GM08714 (cell line): ENCODE measurements at regions not wholly inside any gene's neighbourhood (a gene's known extent, or its start where the extent isn't known, plus 50 kb on each side); places are given as distances from the start of the nearest gene placed in this dataset.
"Not testable (repeated sequence)": the region's sequence is repeated elsewhere in the genome, so short reads cannot be mapped to it uniquely, and the experiment has no call there.

Source experiments
- H3K4me3 ChIP-seq: fragments of 200-500 bp; sonication (Bioruptor generic); 2 replicates; pipeline ENCODE4 v1.5.1; 2014; ENCODE audit warnings: mild to moderate bottlenecking, low read length, inconsistent platforms
- ZNF274 ChIP-seq: IDR thresholded peaks from 2 replicates; pipeline ENCODE4 v1.6.1; 2012; ENCODE audit warnings: mild to moderate bottlenecking, low read depth, low read length

DNA sequence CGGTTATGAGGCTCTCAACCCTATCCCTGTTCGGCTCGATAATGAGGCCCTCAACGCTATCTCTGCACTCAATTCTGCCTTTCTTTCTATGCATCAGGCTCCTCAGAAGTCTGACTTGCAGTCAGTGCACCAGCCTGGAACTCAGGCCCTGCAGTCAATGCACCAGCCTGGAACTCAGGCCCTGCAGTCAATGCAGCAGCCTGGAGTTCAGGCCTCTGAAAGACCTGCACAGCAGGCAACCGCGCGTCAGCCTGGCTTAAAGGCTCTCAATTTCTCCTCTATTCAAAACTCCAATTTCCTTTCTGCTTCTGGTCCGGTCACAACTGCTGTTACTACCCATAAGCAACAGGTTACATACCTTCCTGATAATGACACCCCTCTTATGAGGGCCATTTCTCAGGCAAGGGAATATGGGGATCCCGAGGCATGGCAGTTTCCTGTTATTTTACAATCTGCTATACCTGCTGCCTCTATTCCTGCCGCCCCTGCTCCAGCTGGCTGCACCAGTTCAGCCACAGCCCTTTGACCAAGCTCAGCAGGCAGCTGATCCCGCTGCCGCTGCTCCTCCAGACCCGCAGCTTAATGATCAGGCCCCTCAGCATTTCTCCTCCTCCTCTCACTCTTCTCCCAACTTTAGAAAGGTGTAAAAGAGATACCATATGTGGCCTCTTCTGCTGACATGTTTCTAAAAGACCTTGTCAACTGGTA is 933.6 kb upstream of the FANCL start:
- H3K4me3 ChIP-seq, result no peak overlapping the region
- TF ChIP-seq ZNF274, result no peak

DNA sequence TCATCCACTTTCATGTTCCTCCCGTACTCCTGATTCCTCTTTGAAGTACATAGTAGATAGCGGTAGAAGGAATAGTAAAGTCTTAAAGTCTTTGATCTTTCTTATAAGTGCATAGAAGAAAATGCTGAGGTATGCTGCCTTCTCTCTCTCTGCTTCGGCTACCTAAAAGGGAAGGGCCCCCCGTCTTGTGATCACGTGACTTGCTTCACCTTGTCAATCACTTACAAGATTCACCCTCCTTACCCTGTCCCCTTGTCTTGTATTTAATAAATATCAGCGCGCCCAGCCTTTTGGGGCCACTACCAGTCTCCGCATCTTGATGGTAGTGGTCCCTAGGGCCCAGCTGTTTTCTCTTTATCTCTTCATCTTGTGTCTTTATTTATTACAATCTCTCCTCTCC is 932.2 kb upstream of the FANCL start:
- no peak overlapping the region for H3K4me3 ChIP-seq

DNA sequence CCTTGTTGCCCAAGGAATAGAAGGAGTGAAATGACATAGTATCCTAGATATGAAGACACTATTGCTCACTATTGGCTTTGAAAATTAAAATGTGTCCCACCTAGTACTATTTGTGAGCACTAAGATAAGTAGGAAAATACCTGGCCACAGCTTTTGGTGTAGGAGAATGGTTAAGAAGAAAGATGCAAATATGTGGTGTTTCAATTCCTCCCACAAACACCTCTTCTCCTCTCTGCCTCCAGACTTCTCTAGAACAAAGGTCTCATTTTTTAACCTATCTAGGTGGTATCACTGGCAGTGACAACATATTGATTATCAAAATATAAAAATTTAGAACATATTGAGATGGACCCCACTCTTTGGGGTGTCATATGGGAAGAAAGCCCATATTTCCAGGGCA is 929.9 kb upstream of the FANCL start:
- TF ChIP-seq ZNF274, result no peak
- H3K4me3 ChIP-seq, result no peak overlapping the region

More for the DNA sequence above, 932.2 kb upstream of the FANCL start:
- TF ChIP-seq ZNF274, result no peak

DNA sequence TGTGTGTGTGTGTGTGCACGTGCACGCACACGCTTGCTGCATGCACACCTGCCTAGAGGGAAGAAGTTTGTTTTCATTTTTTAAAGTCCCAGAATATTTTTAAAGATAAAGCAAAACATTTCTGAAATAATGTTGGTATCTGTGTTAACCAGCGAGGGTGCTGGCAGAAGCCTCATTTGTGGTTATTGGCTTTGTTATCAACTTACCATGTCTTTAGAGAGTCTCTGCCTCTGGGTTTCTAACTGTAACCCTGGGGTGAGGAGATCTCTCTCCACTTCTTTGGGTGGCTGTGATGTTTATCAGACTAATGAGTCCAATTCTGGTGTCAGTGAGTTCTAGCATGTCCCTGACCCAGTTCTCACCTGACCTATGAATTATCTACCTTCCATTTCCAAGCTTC is 927.6 kb upstream of the FANCL start:
- no peak for TF ChIP-seq ZNF274
- no peak overlapping the region for H3K4me3 ChIP-seq

DNA sequence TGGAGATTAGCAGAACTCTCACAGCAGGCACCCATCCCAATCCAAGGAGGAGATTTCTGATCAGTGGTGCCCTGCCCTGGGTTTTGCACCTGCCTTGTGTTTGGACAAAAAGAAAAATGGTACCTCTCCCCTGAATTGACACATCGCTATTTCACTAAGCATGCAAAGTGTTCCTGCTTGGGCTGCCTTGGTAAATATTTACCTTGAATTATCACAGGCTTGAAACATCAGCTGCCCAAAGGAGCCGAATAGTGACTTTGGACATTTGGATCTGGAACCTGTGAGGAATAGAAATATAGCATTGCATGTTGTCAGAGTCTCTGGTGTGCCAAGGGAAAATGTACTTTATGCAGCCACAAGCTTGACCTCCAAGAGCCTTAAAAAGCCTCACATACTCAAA is 926.4 kb upstream of the FANCL start:
- no peak overlapping the region for H3K4me3 ChIP-seq
- no peak for TF ChIP-seq ZNF274

DNA sequence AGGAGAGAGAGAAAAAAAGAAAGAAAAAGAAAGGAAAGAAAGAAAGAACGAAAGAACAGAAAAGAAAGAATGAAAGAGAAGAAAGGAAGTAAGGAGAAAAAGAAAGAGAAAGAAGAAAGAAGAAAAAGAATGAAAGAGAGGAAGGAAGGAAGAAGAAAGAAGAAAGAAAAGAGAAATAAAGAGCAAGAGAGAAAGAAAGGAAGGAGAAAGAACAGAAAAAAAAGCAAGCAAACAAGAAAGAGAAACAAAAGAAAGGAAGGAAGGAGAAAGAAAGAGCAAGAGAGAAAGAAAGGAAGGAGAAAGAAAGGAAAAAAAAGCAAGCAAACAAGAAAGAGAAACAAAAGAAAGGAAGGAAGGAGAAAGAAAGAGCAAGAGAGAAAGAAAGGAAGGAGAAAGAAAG is 916.8 kb upstream of the FANCL start:
- not testable (repeated sequence) for H3K4me3 ChIP-seq

DNA sequence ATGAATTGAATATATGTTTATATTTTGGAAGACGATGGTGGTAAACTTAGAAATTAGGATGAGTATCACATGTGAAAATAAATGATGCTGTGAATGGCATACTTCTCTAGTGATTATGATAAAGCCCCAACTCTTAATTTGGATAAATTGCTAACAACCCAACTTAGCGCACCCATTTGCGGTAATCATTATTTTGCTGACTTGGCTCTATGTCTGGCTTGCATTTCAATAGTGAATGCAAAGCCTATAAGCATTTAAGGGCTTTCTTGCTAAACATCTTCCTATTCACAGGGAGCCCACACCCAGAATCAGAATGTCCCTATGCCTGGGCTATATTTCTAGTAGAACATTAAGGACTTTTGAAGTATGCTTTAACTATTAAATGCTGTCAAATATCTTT is 910.7 kb upstream of the FANCL start:
- TF ChIP-seq ZNF274, result no peak
- no peak overlapping the region for H3K4me3 ChIP-seq

DNA sequence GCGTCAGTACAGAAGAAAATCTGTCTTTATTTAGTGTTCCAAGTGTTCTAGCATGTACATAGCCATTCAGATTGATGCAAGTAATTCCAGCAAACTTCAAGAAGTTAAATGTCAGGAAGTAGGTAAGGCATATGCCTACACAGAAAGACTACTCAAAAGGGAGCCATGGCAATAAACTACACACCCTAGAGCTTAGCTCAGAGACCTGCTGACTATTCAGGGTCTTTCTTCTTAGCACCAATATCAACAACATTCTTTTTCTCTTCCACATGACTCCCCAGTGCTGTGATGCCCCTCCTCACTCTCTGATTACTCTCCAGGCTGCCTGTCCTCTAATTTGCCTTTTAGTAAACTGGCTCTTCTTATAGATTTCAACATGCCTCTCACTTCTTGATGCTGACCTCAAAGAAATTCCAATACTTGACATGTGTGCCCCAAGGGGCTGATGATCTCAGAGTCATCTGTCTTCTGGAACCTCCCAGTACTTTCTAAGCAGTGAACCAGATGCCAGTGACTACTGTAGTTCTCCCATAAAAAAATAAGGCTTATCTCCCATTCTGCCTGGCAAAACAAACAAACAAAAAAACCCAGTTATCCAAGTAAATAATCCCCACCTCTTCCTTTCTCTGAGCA is 909.2 kb upstream of the FANCL start:
- no peak overlapping the region for H3K4me3 ChIP-seq
- no peak for TF ChIP-seq ZNF274

DNA sequence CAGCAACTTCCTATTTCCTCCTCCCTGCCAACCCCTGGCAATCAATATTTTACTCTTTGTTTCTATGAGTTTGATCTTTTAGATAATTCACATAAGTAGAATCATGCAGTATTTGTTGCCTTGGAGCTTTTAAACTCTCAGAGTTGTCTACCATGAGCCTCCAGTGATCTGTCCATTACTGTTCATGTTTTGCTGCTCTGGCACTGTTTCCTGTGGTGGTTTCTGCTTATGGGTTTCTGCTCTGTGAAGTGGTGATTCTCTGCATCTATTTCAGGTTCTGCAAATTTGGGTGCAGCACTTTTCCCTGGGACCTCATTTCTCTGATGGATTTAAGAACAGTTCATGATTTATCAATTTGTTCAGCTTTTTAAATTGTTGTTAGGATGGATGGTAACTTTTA is 908.1 kb upstream of the FANCL start:
- no peak for TF ChIP-seq ZNF274
- no peak overlapping the region for H3K4me3 ChIP-seq

DNA sequence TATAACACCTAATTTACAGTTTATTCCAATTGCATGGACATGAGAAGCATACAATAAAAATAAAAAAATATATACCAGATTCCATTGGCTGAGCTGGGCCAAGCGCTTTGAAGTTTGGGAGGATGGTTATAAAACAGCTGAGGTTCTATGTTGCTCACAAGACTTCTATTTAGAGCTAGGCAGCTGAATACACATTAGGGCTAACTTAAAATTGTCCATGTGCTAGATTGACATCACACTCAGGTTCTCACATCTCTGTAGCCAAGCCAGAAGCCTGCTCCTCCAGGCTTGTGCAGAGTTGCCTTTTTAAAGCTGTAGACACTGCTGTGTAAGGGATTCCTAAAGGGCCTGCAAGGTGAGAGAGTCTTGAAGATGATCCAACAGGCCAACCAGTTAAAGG is 871.1 kb upstream of the FANCL start:
- no peak overlapping the region for H3K4me3 ChIP-seq
- no peak for TF ChIP-seq ZNF274

DNA sequence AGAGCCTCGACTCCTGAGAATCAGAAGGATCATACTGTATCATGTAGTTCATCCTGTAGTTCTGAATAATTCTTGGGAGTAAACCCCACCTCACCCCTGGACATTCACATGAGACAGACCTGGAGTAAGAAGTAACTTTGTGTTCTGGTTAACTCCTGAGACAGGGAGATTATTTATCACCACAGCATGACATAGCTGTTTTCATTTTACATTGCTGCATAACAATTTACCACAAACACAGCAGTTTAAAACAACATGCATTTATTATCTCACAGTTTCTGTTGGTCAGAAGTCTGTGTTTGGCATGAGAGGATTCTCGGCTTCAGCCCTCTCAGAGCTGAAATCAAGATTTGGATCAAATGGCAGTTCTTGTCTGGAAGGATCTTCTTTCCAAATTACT is 855.8 kb upstream of the FANCL start:
- TF ChIP-seq ZNF274, result no peak
- no peak overlapping the region for H3K4me3 ChIP-seq

DNA sequence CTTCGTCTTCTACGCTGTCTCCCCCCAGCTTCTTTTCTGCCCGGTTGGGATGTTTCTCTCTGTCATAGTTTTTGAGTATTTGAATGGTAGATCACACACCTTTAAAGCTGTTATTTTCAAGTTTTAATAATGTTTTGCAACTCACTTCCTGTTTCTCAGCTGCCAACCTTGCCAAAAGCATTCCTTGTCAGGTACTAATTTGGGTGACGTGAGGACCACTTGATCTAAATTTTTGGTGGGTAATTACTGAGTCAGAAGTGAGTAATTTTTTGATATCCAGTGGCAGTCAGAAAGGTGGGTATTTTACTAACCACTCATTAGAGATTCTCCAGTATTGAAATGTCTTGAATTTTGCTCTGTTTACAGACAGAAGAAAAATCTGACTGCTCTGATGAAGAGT is 852.4 kb upstream of the FANCL start:
- H3K4me3 ChIP-seq, result no peak overlapping the region
- TF ChIP-seq ZNF274, result no peak

DNA sequence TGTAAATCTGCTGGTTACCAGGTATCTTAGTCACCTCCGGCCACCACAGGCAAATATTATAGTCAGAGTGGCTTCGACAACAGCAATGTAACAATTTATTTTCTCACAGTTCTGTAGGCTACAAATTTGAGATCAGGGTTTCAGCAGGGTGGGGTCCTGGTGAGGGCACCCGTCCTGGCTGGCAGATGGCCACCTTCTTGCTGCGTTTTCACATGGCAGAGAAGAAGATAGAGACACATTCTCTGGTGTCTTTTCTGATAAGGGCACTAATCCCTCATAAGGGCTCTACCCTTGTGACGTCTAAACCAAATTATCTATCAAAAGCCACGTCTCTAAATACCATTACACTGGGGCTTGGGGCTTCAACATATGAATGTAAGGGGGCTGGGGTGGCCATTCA is 843.2 kb upstream of the FANCL start:
- no peak overlapping the region for H3K4me3 ChIP-seq
- no peak for TF ChIP-seq ZNF274

DNA sequence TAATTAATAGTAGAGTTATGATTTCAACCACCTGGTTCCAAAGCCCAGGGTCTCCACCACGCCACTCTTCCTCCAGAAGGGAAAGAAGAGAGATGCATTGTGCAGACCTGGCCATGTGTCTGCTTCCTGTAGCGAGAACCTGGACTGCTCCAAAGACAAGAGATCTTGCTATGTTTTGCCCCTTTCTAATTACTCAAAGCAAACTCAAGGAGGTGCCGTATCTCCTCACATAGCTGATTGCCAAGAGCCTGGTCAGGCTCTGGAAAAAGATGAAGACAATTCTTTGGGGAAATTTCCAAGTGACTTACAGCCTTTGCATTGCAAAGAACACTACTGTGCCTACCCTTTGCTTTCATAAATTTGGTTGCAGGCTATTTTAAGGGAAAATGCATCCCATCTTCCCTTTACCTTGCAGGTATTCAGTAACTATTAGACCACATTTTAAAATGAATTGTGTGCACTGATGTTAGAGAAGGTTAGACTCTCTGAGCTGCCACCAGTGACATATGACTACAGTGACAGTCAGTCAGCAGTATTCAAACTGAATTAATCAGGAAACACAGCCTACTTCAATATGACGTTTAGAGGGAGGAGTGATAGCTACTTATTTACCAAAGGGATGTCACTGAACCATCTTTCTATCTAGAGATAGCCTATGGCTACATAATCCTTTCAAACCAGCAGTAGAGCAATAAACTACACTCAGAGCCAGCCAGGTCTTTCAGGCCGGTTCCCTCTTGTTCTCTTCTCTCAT is 842.1 kb upstream of the FANCL start:
- TF ChIP-seq ZNF274, result no peak
- H3K4me3 ChIP-seq, result no peak overlapping the region

DNA sequence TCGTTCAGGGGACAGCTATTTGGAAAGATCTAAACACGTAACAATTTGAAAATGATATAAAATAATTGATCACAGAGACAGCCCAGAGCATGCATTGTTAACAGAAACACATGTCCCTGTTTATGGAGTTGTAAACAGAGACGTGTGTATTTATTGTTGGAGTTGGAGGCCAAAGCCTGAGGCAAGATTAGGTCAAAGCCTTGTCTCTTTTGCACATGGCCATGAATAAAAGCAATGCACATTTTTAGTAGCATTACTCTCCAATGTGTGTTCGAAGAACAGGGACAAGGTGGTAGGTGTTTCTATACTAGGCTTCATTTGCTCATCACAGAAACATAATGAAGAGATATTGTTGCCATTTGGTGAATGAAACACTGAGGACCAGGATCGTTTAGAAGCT is 841.5 kb upstream of the FANCL start:
- TF ChIP-seq ZNF274, result no peak

DNA sequence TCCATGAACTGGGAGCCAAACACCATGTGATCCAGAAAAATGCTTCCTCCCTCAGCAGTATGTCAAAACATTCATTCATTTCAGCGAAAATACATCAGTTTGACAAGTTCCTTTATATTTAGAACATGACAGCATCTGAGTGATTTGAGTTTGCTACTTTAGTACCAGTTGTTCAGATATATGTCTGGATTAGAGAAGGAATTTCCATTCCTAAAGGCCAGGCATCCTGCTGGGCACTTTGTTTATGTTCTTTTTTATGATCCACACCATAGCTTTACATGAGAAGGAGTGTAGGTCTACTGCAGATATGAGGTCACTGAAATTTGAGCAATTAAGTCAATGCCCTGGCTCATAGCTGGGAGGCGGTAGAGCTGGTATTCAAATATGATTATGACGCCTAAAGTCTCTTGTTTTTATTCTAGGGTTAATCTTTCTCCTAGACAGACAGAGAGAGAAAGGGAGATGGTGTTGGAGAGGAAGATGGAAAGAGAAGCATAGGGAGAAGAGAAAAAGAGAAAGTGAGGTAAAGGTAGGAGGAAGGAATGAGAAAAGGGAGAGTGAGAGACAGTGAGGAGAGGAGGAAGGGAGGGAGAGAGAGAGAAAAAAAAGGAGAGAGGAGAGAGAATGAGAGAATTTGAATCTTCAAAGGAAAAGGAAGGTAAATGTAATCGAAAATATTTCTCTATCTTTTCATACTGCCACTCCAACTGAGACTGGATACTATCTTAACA is 839.5 kb upstream of the FANCL start:
- no peak for TF ChIP-seq ZNF274
- no peak overlapping the region for H3K4me3 ChIP-seq

More for the DNA sequence above, 841.5 kb upstream of the FANCL start:
- no peak overlapping the region for H3K4me3 ChIP-seq
